ENCODE measurements at regions not wholly inside any gene's neighbourhood (a gene's known extent, or its start where the extent isn't known, plus 50 kb on each side); places are given as distances from the start of the nearest gene placed in this dataset.
A peak's percentile ranks its signal among the peaks of the same experiment; 100 is the strongest.

DNA sequence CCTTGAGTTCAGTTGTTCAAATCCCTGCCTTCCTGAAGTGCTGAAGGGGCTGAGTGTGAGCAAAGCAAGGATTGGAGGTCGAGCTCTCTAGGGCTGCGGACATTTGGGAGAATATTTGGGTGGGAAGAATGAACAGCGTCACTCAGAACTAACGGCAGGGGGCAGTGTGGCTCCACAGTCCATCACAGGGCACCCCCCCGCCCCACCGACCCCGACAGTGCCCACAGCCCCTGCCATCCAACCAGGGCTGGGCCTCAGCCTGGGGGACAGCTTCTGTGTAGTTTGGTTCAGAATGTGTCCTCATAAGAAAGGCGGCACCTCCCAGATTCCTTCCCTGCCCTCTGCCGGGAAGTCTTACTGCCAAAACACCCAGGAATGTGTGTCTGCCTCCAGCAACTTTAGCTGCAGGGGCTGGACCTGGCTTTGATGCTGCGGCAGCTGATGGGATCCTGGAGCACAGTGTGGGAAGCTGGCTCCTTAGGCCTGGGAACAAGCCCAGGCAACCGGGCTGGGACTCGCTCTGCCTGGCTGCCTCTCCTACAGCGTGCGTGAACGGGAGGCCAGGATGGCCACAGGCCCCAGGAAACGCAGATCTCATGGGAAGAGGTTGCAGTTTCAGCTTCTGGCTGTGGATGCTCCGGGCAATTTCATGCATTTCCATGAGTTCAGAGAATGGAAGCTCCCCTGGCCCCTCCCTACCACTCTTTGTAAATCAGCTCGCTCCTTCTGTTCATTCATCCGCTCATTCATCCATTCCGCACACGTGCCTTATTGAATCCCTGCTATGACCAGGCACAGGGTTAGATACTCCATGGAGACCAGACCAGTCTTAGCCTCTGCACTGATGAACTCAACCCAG is 104.9 kb upstream of the TMPRSS2 start:
- ChIA-PET CTCF (ENCODE audit: partially characterized antibody) (interaction anchor here (0.6 to 10.3 kb wide), 103 partner anchors 8 to 837 kb away, joined by 3 to 132 read pairs (median 5); no protein-coding TSS in a partner anchor), POLR2A (ENCODE audit: partially characterized antibody) (interaction anchor here (0.6 to 1.5 kb wide), 4 partner anchors 40 to 383 kb away, joined by 3 to 6 read pairs (median 3); no protein-coding TSS in a partner anchor)
- Histone ChIP-seq H2BK120ac (replicated peaks; ENCODE audit: low read depth, low read length) (no peak overlapping the region), H3K27ac (ENCODE audit: low read depth, low read length) (0 out of 2 replicates have a peak overlapping the region, but pooled peaks have one; percentile 16), H4K5ac (ENCODE audit: insufficient read length, low read depth, low read length) (no peak overlapping the region), H3K9me3 (ENCODE audit: insufficient read depth in 2 of 2, low read depth in 1 of 2, low read length in 1 of 2) (peaks cover 0 to 6% of the 10 kb centered on the region in 2 experiments; a peak in 2 of 4 replicates), H2AK5ac (ENCODE audit: low read depth, low read length) (no peak overlapping the region), H2BK20ac (ENCODE audit: low read length) (peak overlapping the region; percentile 75; the same call in 1 of the 2 replicates), H3K4ac (replicated peaks; ENCODE audit: insufficient read length, low read depth, low read length) (no peak overlapping the region), H2BK12ac (ENCODE audit: low read depth, low read length) (peak overlapping the region; percentile 29; the same call in 1 of the 2 replicates), H2BK15ac (ENCODE audit: low read length) (peak overlapping the region; percentile 38; the same call in 1 of the 2 replicates), H4K91ac (replicated peaks; ENCODE audit: insufficient read length, low read length) (peak overlapping the region; percentile 70), H3K4me1 (replicated peaks in 1 of 4; ENCODE audit: control insufficient read depth in 3 of 4, insufficient read depth in 4 of 4, low read length in 3 of 4) (peaks cover 0 to 13% (median 10%) of the 10 kb centered on the region in 4 experiments; a peak in 5 of 7 replicates), H3K36me3 (ENCODE audit: control insufficient read depth in 2 of 4, insufficient read depth in 4 of 4, low read length in 3 of 4) (no peaks in the 10 kb centered on the region), H4K20me1 (replicated peaks in 1 of 2; ENCODE audit: control insufficient read depth in 1 of 2, insufficient read depth in 2 of 2, low read length in 2 of 2) (no peaks in the 10 kb centered on the region), H3K79me2 (ENCODE audit: control insufficient read depth in 1 of 2, insufficient read depth in 2 of 2, low read length in 2 of 2) (no peaks in the 10 kb centered on the region), H3K9ac (replicated peaks in 1 of 4; ENCODE audit: extremely low read depth in 1 of 4, low read depth in 3 of 4, low read length in 3 of 4) (no peak overlapping the region), H4K8ac (ENCODE audit: extremely low read depth, insufficient read depth, low read length) (0 out of 2 replicates have a peak overlapping the region, but pooled peaks have one; percentile 58), H3K23ac (ENCODE audit: insufficient read length) (no peak overlapping the region), H3K23me2 (ENCODE audit: low read depth, low read length) (no peaks in the 10 kb centered on the region), H2BK5ac (ENCODE audit: low read depth, low read length) (peak overlapping the region; percentile 13; the same call in 1 of the 2 replicates), H3K18ac (ENCODE audit: extremely low read depth, low read length) (peak overlapping the region; percentile 26; the same call in 1 of the 2 replicates), H3K4me2 (ENCODE audit: insufficient read depth in 1 of 2, low read depth in 2 of 2, low read length in 2 of 2) (peak overlapping the region in 1 of 2 experiments; percentile 56; a peak in 3 of 4 replicates), H3K79me1 (ENCODE audit: low read depth, low read length) (no peaks in the 10 kb centered on the region), H3K4me3 (ENCODE audit: extremely low read depth in 1 of 4, insufficient read depth in 2 of 4, low read depth in 3 of 4, low read length in 4 of 4) (peak overlapping the region in 1 of 4 experiments; percentile 6; a peak in 1 of 8 replicates), H3K14ac (ENCODE audit: insufficient read length) (no peak overlapping the region), H3K56ac (replicated peaks; ENCODE audit: insufficient read length, low read depth, low read length) (no peak overlapping the region), H3K27me3 (replicated peaks in 1 of 4; ENCODE audit: control insufficient read depth in 3 of 4, extremely low read depth in 1 of 4, insufficient read depth in 3 of 4, low read length in 3 of 4) (peaks cover 0 to 2% (median under 1%) of the 10 kb centered on the region in 4 experiments; a peak in 1 of 7 replicates), H2AFZ (ENCODE audit: low read length) (peak overlapping the region; percentile 83)
- WGBS, 2 experiments (ENCODE audit: extremely low coverage in 1 of 2, insufficient coverage in 1 of 2, insufficient read length in 1 of 2, insufficient replicate concordance in 2 of 2, low coverage in 1 of 2, low lambda C conversion rate in 2 of 2, missing lambda C conversion rate in 1 of 2) = 62% methylated on average over 17 of the region's 21 CpGs; no CpG with 5 or more reads in 1 of the 2 experiments
- DNase-seq (ENCODE audit: low read depth in 1 of 2, low spot score in 2 of 2) (peak in 1 of 2 experiments; percentile 88), FAIRE-seq (no peak)
- peak in 1 of 2 experiments; percentile 39; a peak in 1 of 4 replicates for TF ChIP-seq HDAC2 (IDR thresholded peaks at IDR 0.05; ENCODE audit: borderline replicate concordance in 1 of 2, low read depth in 2 of 2, low read length in 2 of 2)
- TF ChIP-seq RXRA (IDR thresholded peaks at IDR 0.05; ENCODE audit: insufficient read depth, low read depth, low read length) = no peak
- peak; percentile 86 to 87 for TF ChIP-seq RAD21 (IDR thresholded peaks at IDR 0.05 in 1 of 2, conservative IDR thresholded peaks at IDR 0.05 in 1 of 2; ENCODE audit: low read depth in 2 of 2, low read length in 2 of 2)
- TF ChIP-seq, protein P1, sequence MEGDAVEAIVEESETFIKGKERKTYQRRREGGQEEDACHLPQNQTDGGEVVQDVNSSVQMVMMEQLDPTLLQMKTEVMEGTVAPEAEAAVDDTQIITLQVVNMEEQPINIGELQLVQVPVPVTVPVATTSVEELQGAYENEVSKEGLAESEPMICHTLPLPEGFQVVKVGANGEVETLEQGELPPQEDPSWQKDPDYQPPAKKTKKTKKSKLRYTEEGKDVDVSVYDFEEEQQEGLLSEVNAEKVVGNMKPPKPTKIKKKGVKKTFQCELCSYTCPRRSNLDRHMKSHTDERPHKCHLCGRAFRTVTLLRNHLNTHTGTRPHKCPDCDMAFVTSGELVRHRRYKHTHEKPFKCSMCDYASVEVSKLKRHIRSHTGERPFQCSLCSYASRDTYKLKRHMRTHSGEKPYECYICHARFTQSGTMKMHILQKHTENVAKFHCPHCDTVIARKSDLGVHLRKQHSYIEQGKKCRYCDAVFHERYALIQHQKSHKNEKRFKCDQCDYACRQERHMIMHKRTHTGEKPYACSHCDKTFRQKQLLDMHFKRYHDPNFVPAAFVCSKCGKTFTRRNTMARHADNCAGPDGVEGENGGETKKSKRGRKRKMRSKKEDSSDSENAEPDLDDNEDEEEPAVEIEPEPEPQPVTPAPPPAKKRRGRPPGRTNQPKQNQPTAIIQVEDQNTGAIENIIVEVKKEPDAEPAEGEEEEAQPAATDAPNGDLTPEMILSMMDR (IDR thresholded peaks at IDR 0.05; ENCODE audit: control extremely low read depth in 1 of 3, insufficient read depth in 1 of 3, low read depth in 1 of 3, low read length in 3 of 3) = peak; percentile 66 to 82 (median 82)
- TF ChIP-seq, protein P2, sequence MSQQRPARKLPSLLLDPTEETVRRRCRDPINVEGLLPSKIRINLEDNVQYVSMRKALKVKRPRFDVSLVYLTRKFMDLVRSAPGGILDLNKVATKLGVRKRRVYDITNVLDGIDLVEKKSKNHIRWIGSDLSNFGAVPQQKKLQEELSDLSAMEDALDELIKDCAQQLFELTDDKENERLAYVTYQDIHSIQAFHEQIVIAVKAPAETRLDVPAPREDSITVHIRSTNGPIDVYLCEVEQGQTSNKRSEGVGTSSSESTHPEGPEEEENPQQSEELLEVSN (IDR thresholded peaks at IDR 0.05) = peak; percentile 26; the same call in 1 of the 2 replicates

Measured in H1 (cell line).